Fibroblast of the aortic adventitia (primary cell): ENCODE measurements at regions not wholly inside any gene's neighbourhood (a gene's known extent, or its start where the extent isn't known, plus 50 kb on each side); places are given as distances from the start of the nearest gene placed in this dataset.

ENCODE experiments used
- DNase-seq: peaks from one replicate; pipeline ENCODE4 v3.0.0-alpha.2; 2010; ENCODE audit warnings: low read depth
- H3K4me3 ChIP-seq: 2 replicates; pipeline ENCODE4 v1.5.1; 2011; ENCODE audit warnings: low read depth, mild to moderate bottlenecking, control low read depth, low read length, moderate library complexity
- CTCF ChIP-seq: IDR thresholded peaks from 2 replicates; pipeline ENCODE4 v1.5.1; 2011; ENCODE audit warnings: mild to moderate bottlenecking, low read length, control low read depth, inconsistent platforms; ENCODE audit not compliant: insufficient read depth

DNA sequence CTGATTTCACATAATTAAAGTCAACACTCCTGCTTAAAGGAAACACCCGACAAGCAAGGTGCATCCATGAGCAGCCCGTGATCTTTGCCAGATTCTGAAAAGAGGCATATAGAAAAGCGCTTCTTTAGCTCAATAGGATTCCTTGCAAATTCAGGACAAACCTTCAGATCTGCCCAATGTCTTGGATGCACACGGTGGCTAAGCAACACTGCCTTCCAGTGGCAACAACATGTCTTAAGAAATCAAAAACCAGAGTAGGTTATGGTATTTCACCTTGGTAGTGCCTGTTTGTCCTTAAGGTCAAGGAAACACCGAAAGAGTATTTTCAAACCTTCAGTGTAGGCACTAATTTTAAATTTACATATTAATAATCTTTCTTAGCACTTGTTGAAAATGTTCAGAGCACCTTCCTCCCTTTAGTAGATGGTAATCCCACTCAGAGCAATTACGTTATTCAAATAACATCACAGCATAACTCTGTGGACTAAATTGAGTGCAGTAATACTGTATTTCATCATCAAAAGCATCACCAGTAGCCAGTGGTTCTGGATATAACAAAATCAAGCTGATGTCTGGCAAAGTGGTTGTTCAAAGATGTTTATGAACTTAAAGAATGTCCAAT is 58.0 kb upstream of the CDKN3 start:
- peak; percentile 64 for TF ChIP-seq CTCF
- H3K4me3 ChIP-seq = no peak overlapping the region
- peak; percentile 75 for DNase-seq

- no peak for TF ChIP-seq CTCF
- H3K4me3 ChIP-seq = no peak overlapping the region
- no peak for DNase-seq
These were observed 57.0 kb upstream of the CDKN3 start for GRCh38 chr14:54339771-54340170.

GRCh38 chr14:54342806-54343205 is 54.0 kb upstream of the CDKN3 start:
- TF ChIP-seq CTCF = no peak
- no peak for DNase-seq
- H3K4me3 ChIP-seq = no peak overlapping the region

DNA sequence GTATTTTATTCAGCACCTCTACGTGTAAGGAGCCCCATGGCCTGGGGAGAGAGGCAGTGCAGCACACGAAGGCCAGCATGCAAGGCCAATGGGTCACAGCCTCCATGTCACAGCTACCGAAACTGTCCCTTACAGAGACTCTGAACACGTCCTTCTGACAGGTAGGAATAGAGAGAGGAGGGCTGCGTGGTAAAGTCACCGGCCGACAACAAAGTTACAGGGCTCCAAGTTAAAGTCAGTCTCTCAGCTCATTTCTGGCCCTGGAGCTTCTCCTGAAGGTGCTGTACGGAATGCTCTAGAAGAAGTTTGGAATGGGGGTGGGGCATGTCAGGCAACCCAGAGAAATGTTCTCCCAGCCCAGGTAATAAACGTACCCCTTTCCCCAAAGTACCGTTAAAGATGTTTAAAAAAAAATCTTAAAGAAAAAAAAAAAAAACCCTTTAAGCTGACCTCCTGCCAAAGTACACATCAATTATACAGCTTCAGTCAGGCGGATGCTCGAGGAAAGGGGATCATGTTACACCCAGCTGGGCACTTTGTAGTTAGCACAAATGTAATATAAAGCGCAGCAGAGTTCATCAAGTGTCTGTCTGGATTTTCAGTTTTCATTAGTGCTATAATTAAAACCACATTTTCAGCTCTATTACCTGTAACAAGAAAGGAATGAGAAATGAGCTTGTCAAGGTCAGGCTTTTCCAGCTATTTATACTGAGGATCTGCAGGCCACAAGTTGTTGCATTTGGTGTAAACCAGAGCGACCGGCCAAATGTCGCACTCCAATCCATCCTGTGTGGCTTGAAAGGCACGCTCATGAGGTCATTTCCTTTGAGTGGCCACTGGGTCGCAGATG is 53.3 kb upstream of the CDKN3 start:
- TF ChIP-seq CTCF = no peak
- H3K4me3 ChIP-seq = no peak overlapping the region
- peak; percentile 28 for DNase-seq

DNA sequence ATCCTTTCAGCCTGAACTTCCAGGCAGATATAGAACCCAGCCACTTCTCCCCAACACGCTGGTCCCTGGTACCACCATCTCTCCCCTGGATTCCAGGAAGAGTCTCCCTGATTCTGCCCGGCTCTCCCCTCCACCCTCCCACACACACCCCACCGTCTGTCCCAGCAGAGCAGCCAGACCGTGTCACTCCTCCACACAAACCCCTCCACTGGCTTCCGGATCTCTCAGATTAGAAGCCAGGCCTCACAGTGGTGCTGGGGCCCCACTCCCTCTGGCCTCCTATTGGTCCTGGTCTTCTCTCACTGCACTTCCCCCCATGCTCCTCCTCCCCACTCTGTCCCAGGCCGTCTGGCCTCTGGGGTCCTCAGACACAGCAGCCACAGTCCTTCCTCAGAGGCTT is 52.4 kb upstream of the CDKN3 start:
- H3K4me3 ChIP-seq = no peak overlapping the region
- no peak for DNase-seq
- no peak for TF ChIP-seq CTCF

DNA sequence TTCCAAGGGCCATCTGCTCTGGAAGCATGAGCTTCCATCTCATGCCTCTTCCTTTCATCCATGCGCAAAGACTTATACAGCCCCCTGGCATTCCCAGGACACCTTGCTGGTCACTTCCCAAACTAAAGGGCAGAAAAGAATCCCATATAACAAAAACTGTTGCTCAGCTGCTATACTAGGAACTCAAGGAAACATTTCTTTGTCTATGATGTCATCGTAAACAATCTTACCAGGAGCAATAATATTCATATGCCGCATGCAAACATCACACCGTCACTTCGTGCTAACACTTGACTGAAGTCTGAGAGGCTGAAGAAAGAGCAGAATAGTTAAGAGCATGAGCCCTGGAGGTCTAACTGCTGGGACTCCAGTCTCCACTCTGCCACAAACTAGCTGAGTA is 50.5 kb upstream of the CDKN3 start:
- H3K4me3 ChIP-seq = no peak overlapping the region
- no peak for DNase-seq
- no peak for TF ChIP-seq CTCF
